Nephron (organoid): ENCODE measurements at regions not wholly inside any gene's neighbourhood (a gene's known extent, or its start where the extent isn't known, plus 50 kb on each side); places are given as distances from the start of the nearest gene placed in this dataset.

Experiments used
- H3K27ac Mint-ChIP-seq, 3 experiments: 2 replicates each; pipeline ENCODE4 v1.8.0; 2020; ENCODE audit warnings: mixed read lengths in 3 of 3, mild to moderate bottlenecking in 2 of 3, moderate library complexity in 1 of 3
- H3K27me3 Mint-ChIP-seq: 2 replicates; pipeline ENCODE4 v1.8.0; 2021; ENCODE audit warnings: low read depth, mild to moderate bottlenecking, moderate library complexity, mixed read lengths
- H3K36me3 Mint-ChIP-seq: 2 replicates; pipeline ENCODE4 v1.8.0; 2020; ENCODE audit warnings: low read depth, mixed read lengths
- H3K4me1 Mint-ChIP-seq: 2 replicates; pipeline ENCODE4 v1.8.0; 2020; ENCODE audit warnings: mixed read lengths
- H3K4me3 Mint-ChIP-seq, 3 experiments: 2 replicates each; pipeline ENCODE4 v1.8.0; 2020; ENCODE audit warnings: mild to moderate bottlenecking in 3 of 3, mixed read lengths in 3 of 3, moderate library complexity in 2 of 3
- H3K9me3 Mint-ChIP-seq: 2 replicates; pipeline ENCODE4 v1.8.0; 2020; ENCODE audit warnings: mixed read lengths
- CTCF ChIP-seq, 3 experiments: fragments of 200-600 bp; sonication (generic); IDR thresholded peaks; one replicate each; pipeline ENCODE4 v1.5.0; 2021; ENCODE audit warnings: antibody characterized with exemption in 3 of 3; ENCODE audit not compliant: unreplicated experiment in 3 of 3

GRCh38 chr2:12105180-12105579 is 358.7 kb downstream of the LPIN1 start:
- no peak overlapping the region for H3K27ac Mint-ChIP-seq
- peaks cover 26% of the 10 kb centered on the region for H3K4me1 Mint-ChIP-seq
- H3K4me3 Mint-ChIP-seq = no peak overlapping the region
- no peaks in the 10 kb centered on the region for H3K9me3 Mint-ChIP-seq
- H3K27me3 Mint-ChIP-seq = peaks cover 7% of the 10 kb centered on the region
- no peaks in the 10 kb centered on the region for H3K36me3 Mint-ChIP-seq
- TF ChIP-seq CTCF (IDR thresholded peaks at IDR 0.05; ENCODE audit: unreplicated experiment in 3 of 3) = no peak

- peak overlapping the region in 1 of 3 experiments; percentile 19 for H3K27ac Mint-ChIP-seq
- H3K4me1 Mint-ChIP-seq = peaks cover 32% of the 10 kb centered on the region
- no peak for TF ChIP-seq CTCF (IDR thresholded peaks at IDR 0.05; ENCODE audit: unreplicated experiment in 3 of 3)
- peaks cover 14% of the 10 kb centered on the region for H3K27me3 Mint-ChIP-seq
- H3K4me3 Mint-ChIP-seq = no peak overlapping the region
- no peaks in the 10 kb centered on the region for H3K36me3 Mint-ChIP-seq
- H3K9me3 Mint-ChIP-seq = no peaks in the 10 kb centered on the region
Measured at GRCh38 chr2:12106440-12107080, 360.1 kb downstream of the LPIN1 start.

- Mint-ChIP-seq H3K27ac (peak overlapping the region in 2 of 3 experiments; percentile 15 to 19), H3K4me3 (no peak overlapping the region), H3K9me3 (no peaks in the 10 kb centered on the region), H3K36me3 (no peaks in the 10 kb centered on the region), H3K27me3 (peaks cover 14% of the 10 kb centered on the region), H3K4me1 (peaks cover 32% of the 10 kb centered on the region)
- no peak for TF ChIP-seq CTCF (IDR thresholded peaks at IDR 0.05; ENCODE audit: unreplicated experiment in 3 of 3)
Measured at GRCh38 chr2:12107321-12107720, 360.9 kb downstream of the LPIN1 start.

GRCh38 chr2:12107939-12108338 is 361.5 kb downstream of the LPIN1 start:
- Mint-ChIP-seq H3K36me3 (no peaks in the 10 kb centered on the region), H3K4me1 (peaks cover 32% of the 10 kb centered on the region), H3K4me3 (no peak overlapping the region), H3K27ac (peak overlapping the region; percentile 4 to 45 (median 34)), H3K9me3 (no peaks in the 10 kb centered on the region), H3K27me3 (peaks cover 17% of the 10 kb centered on the region)
- TF ChIP-seq CTCF (IDR thresholded peaks at IDR 0.05; ENCODE audit: unreplicated experiment in 3 of 3) = no peak

- H3K4me3 Mint-ChIP-seq = no peak overlapping the region
- no peaks in the 10 kb centered on the region for H3K36me3 Mint-ChIP-seq
- peak overlapping the region; percentile 33 to 79 (median 70) for H3K27ac Mint-ChIP-seq
- no peak for TF ChIP-seq CTCF (IDR thresholded peaks at IDR 0.05; ENCODE audit: unreplicated experiment in 3 of 3)
- peaks cover 15% of the 10 kb centered on the region for H3K27me3 Mint-ChIP-seq
- H3K9me3 Mint-ChIP-seq = no peaks in the 10 kb centered on the region
- H3K4me1 Mint-ChIP-seq = peaks cover 32% of the 10 kb centered on the region
Measured at GRCh38 chr2:12109363-12110017, 363.1 kb downstream of the LPIN1 start.

GRCh38 chr2:12110074-12110473 is 363.6 kb downstream of the LPIN1 start:
- Mint-ChIP-seq H3K27me3 (peaks cover 17% of the 10 kb centered on the region), H3K27ac (peak overlapping the region; percentile 37 to 79 (median 45)), H3K9me3 (no peaks in the 10 kb centered on the region), H3K4me3 (no peak overlapping the region), H3K4me1 (peaks cover 32% of the 10 kb centered on the region), H3K36me3 (no peaks in the 10 kb centered on the region)
- no peak for TF ChIP-seq CTCF (IDR thresholded peaks at IDR 0.05; ENCODE audit: unreplicated experiment in 3 of 3)
